ENCODE measurements at regions not wholly inside any gene's neighbourhood (a gene's known extent, or its start where the extent isn't known, plus 50 kb on each side); places are given as distances from the start of the nearest gene placed in this dataset.

DNA sequence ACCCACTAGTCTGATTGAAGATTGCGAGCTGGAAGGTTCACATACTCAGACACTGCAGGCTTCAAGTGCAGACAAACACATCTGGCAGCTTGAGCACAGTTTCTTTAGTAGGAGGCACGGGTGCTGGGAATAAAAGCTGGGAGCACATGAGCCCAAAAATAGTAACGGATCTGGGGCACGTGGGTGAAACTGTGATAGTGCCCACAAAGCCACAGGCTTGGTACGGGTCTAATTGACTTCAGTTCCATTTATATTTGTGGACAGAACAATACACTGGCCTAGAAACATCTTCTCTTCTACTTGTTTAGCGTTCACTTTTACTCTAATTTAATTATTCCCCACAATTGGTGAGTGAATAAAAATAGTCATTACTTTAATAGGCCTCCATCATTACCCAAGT lies 2370.7 kb downstream of the PCDH7 start:
- TF ChIP-seq, protein P1, sequence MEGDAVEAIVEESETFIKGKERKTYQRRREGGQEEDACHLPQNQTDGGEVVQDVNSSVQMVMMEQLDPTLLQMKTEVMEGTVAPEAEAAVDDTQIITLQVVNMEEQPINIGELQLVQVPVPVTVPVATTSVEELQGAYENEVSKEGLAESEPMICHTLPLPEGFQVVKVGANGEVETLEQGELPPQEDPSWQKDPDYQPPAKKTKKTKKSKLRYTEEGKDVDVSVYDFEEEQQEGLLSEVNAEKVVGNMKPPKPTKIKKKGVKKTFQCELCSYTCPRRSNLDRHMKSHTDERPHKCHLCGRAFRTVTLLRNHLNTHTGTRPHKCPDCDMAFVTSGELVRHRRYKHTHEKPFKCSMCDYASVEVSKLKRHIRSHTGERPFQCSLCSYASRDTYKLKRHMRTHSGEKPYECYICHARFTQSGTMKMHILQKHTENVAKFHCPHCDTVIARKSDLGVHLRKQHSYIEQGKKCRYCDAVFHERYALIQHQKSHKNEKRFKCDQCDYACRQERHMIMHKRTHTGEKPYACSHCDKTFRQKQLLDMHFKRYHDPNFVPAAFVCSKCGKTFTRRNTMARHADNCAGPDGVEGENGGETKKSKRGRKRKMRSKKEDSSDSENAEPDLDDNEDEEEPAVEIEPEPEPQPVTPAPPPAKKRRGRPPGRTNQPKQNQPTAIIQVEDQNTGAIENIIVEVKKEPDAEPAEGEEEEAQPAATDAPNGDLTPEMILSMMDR (IDR thresholded peaks at IDR 0.05): no peak
- TF ChIP-seq POLR2A (IDR thresholded peaks at IDR 0.05): no peak

Measured in adrenal gland (tissue), 5 donors.